Inferior parietal cortex (tissue), 1 donor: ENCODE measurements at regions not wholly inside any gene's neighbourhood (a gene's known extent, or its start where the extent isn't known, plus 50 kb on each side); places are given as distances from the start of the nearest gene placed in this dataset.

ENCODE experiments used
- DNase-seq: peaks from one replicate; pipeline ENCODE4 v3.0.0-alpha.2; 2016; ENCODE audit errors: extremely low spot score

GRCh38 chr2:226652983-226653765 is 146.4 kb downstream of the IRS1 start:
- no peak for DNase-seq

- DNase-seq = no peak
Measured at GRCh38 chr2:226652369-226652768, 147.3 kb downstream of the IRS1 start.

DNA sequence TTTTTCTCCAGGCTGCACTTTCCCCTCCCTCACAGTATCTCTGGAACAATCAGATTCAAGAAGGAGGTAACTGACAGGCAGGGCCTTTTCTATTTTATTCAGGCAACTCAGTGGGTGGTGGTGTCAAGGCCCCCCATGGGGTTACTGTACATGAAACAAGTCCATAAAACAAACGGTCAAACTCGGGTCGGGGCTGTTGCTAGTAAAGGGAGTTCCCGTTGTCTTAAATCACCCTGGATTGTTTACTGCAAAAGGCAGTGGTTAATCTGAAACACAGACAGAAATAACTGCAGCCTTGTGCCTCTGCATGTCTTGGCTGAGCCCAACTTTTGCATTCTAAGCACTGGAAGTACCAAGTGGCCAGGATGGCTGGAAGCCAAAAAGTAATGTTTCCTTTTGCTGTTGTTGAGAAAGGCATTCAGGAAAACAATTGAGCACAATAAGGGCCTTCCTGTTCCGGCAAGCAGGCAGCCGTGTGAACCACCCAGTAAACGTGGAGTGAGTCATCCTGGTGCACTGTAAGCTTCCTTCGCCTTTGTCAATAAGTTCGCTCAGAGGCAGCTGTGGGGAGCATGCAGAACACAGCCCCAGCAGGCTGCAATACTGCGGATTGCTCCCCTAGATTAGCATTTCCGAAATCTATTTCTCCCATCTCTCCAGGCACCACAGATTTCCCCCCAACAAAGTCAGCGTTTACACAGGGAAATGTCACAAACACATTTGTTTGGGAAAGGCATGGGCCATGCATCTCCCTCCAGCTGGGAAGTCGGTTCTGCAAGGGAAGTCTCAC is 149.6 kb downstream of the IRS1 start:
- DNase-seq = peak; percentile 40

DNA sequence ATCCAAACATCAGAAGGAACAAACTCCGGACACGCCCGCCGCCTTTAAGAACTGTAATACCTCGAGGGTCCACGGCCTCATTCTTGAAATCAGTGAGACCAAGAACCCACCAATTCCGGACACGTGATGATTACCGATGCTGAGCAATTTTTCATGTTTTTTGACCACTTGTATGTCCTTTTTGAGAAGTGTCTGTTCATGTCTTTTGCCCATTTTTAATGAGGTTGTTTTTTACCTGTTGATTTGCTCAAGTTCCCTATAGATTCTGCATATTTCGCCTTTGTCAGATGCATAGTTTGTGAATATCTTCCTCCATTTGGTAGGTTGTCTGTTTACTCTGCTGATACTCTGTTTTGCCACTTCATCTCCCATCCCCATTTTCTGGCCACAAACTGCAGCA is 150.4 kb downstream of the IRS1 start:
- no peak for DNase-seq

DNA sequence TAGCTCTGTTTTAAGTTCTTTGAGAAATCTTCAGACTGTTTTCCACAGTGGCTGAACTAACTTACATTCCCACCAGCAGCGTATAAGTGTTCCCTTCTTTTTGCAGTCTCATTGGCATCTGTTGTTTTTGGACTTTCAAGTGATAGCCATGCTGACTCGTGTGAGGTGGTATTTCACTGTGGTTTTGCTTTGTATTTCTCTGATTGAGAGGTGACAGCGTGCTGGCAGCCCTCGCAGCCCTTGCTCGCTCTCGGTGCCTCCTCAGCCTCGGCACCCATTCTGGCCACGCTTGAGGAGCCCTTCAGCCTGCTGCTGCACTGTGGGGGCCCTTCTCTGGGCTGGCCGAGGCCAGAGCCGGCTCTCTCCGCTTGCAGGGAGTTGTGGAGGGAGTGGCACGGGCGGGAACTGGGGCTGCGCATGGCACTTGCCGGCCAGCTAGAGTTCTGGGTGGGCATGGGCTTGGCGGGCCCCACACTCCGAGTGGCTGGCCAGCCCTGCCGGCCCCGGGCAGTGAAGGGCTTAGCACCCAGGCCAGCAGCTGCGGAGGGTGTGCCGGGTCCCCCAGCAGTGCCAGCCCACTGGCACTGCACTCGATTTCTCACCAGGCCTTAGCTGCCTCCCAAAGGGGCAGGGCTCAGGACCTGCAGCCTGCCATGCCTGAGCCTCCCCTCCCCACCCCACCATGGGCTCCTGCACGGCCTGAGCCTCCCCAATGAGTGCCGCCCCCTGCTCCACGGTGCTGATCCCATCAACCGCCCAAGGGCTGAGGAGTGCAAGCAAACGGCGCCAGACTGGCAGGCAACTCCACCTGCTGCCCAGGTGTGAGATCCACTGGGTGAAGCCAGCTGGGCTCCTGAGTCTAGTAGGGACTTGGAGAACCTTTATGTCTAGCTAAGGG is 151.8 kb downstream of the IRS1 start:
- DNase-seq = no peak

- DNase-seq = no peak
Measured at GRCh38 chr2:226644399-226644865, 155.2 kb downstream of the IRS1 start.

DNA sequence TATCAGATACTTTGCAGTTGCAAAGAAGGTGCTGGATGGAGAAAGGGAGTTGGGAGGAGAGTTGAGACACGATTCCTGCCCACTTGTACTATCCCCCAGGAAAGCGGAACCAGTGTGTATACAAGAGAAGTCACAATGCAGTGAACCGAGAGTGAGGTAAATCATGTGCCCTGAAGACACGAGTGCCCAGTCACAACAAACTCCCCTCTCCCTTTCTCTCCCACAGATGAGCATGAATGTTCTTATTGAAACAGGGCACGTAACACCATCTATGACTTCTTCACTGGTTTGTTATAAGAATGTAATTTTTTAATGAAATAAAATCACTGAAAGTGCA is 155.7 kb downstream of the IRS1 start:
- no peak for DNase-seq

DNA sequence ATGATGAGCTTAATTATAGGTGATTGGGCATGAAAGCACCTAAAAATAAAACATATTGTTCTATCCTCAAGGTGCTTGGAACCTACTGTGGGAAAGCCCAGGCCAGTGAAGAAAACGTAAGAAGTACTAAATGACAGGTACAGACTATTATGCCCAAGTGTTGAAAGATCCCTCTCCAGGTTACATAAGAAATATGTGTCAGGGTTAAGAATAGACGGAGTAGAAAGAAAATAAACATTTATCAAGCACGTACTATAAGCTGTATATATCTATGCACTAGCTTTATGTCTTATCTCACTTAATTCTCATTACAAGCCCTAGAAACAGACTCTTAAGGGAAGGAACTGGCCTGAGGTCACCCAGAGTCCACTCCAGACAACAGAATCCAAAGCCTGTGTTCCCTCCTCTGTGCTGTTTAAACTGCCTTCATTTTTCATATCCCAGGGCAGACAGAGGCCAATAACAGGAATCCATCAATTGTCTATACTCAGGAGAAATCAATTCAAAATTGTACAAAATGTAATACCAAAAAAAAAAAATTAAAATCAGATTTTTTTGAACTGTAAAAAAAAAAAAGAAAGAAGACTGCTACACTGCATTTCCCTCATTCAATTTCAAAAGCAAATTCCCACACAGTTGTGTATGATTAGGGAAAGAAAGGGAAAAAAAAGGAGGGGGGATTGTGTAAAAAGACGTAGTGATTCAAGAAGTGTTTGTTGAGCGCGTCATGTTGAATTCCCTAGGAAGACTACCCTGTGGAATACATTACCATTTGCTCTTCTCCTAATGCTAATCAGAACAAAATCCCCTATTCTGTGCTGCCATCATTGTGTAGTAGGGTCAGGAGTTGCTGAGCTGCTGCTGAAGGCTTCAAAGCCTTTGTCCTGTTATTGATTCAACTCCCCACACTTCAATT is 156.3 kb downstream of the IRS1 start:
- DNase-seq = no peak

DNA sequence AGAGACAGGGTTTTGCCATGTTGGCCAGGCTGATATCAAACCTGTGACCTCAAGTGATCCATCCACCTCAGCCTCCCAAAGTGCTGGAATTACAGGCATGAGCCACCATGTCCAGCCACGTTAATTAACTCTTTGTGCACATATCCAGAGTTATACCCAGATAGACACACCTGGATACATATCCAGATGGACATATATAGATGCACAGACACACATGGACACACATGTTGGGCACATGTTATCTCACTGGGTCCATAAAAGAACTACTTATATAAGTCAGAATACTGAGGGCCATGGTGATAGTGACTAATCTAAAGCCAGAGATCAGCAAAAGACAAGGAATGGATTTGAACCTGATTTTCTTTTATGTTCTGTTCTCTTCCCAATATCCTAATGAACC is 158.6 kb downstream of the IRS1 start:
- no peak for DNase-seq

GRCh38 chr2:226640501-226640900 is 159.1 kb downstream of the IRS1 start:
- DNase-seq = no peak

DNA sequence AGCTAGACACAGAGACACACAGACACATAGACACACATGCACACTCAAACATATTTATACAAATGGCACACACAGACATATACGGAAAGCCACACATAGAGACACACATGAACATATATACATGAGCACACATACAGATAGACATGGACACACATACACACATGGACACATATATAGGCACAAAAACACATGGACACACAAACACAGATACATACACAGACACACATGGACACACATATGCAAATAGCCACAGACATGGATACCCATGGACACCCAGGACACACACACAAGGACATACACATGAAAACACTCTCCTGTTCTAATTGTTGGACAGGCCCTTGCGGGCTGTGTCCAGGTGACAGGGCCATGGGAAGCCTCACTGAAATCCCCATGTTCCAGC is 160.1 kb downstream of the IRS1 start:
- DNase-seq = no peak

DNA sequence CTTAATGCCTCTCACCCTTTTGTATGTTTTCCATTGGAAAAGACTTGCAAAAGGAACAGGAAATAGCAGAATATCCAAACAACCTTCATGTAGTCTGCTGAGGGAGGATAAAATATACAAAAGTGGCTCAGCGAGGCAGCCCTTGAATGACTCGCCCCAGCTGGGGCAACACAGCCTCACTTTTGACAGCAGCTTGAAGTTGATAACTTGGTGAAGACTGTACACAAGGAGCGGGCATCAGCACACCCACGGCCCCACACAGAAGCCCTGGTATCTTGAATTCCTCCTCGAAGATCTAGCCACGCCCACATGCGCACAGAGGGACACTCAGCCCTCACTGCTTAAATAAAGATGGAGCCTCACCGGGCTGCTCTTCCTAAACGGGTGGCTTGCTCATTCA is 161.0 kb downstream of the IRS1 start:
- DNase-seq = no peak

- DNase-seq = no peak
Measured at GRCh38 chr2:226637383-226637782, 162.2 kb downstream of the IRS1 start.

GRCh38 chr2:226636586-226636985 is 163.0 kb downstream of the IRS1 start:
- DNase-seq = no peak

DNA sequence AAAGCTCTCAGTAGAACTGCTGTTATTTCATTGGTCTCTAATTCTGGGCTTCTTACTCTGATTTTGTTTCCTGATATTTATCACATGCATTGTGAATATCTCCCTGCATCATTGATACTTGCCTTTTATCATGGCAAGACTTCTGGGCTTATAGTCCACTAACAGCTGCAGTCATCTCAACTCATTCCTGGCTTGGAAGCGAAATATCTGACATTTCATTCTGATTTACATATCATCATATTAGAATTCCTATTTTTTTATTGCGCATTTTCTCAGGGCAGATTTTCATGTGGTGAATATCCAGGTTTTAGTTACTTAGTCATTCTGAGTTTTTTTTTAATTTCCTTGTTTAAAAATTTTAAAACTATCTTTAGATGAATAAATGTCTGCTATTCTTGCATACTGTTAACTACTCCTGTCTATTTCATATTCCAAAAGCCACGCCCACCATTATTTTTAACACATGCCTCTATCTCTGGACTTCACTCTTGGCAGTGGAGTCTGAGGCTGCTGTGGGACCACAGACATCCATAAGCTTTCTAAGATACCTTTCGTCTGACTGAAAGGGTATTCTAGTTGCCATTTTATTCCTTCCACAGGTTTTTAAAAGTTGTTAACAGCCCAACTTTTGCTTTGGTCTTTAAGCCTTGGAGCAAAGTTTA is 164.5 kb downstream of the IRS1 start:
- DNase-seq = no peak

DNA sequence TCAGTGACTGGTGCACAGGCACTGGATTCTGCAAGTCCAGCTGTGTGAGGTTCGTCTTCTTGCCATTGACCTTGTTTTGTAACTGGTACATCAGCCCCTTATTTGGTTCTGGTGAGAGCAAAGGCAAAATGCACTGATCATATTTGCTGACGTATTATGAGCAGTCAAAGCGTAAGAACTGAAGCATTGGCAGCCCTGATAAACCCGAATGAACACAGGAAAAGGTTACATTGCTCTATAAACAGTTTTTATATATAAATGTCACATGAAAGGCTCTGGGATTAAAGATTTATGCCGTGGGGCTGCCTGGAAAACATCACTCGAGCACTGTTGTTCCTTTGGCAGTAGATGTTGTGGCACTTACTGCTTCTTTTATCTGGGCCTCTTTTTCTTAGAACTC is 167.9 kb downstream of the IRS1 start:
- DNase-seq = no peak

DNA sequence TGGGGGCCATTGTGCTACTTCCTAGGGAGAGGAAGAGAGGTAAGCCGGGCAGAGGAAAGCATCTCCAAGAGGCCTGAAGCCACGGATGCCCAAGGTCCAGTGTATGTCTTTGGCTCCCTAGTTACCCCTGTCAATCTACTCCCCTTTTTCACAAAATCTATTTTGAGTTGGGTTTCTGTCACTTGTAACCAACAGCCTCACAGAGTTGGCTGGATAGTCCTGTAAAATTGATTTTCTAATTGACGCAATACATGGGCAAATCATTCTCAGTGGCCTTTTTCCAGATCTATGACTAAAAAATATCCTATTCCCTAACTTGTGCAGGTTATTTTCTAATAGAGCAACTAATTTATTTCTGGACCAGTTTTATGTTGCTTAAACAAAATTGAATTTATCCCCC is 168.4 kb downstream of the IRS1 start:
- no peak for DNase-seq

DNA sequence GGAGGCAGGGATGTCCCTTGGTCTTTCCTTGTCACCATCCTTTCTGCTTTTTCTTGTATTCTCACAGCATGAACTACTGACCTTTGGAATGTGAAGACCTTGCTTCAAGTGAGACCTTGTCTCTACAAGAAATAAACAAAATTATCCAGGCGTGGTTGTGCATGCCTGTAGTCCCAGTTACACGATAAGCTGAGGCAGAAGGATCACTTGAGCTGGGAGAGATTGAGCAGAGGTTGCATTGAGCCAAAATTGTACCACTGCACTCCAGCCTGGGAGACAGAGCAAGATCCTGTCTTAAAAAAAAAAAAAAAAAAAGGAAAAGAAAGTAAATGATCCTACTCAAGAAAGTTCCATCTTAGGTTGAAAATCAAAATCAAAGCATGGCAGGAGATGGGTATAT is 173.7 kb downstream of the IRS1 start:
- no peak for DNase-seq

GRCh38 chr2:226623587-226624368 is 175.8 kb downstream of the IRS1 start:
- DNase-seq = no peak

DNA sequence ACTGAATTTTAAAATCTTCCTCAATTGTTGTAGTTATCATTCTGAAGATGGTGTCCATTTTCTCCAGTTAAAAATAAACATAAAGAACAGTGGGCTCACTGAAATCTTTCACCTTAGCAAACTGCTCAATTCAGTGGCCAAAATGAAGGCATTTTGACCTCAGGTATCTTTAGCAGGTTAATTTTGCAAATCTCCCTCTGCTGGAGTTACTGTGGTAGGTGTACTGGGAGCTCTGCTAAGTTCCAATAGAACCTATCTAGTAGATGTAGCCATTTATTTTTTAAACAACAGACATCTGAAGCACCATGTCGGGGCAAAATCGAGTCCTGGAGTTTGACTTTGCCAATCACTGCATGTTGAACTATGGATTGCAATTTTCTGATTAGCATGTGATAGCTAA is 177.1 kb downstream of the IRS1 start:
- DNase-seq = no peak
